HPDE6-E6E7 (cell line): ENCODE measurements at regions not wholly inside any gene's neighbourhood (a gene's known extent, or its start where the extent isn't known, plus 50 kb on each side); places are given as distances from the start of the nearest gene placed in this dataset.

ENCODE experiments used
- DNase-seq: peaks from one replicate; pipeline ENCODE4 v3.0.0; 2011; ENCODE audit warnings: missing footprints; ENCODE audit errors: extremely low spot score

GRCh38 chr5:125325488-125326149 lies 579.2 kb upstream of the ZNF608 start:
- no peak for DNase-seq

GRCh38 chr5:125326150-125326510 lies 579.7 kb upstream of the ZNF608 start:
- peak; percentile 38 for DNase-seq

- no peak for DNase-seq
These were observed 581.2 kb upstream of the ZNF608 start for GRCh38 chr5:125327676-125328075.

- no peak for DNase-seq
These were observed 585.7 kb upstream of the ZNF608 start for GRCh38 chr5:125331987-125332598.

GRCh38 chr5:125333416-125333815 lies 587.0 kb upstream of the ZNF608 start:
- no peak for DNase-seq

GRCh38 chr5:125336401-125336800 lies 590.0 kb upstream of the ZNF608 start:
- no peak for DNase-seq

GRCh38 chr5:125337294-125337693 lies 590.9 kb upstream of the ZNF608 start:
- DNase-seq, result no peak

GRCh38 chr5:125338440-125339174 lies 592.2 kb upstream of the ZNF608 start:
- no peak for DNase-seq

GRCh38 chr5:125341436-125341835 lies 595.0 kb upstream of the ZNF608 start:
- DNase-seq, result no peak

- no peak for DNase-seq
These were observed 596.6 kb upstream of the ZNF608 start for GRCh38 chr5:125343015-125343414.

- DNase-seq, result no peak
These were observed 599.9 kb upstream of the ZNF608 start for GRCh38 chr5:125346316-125346715.

GRCh38 chr5:125348221-125348692 lies 601.8 kb upstream of the ZNF608 start:
- no peak for DNase-seq

- DNase-seq, result no peak
These were observed 602.7 kb upstream of the ZNF608 start for GRCh38 chr5:125348936-125349831.

- no peak for DNase-seq
These were observed 611.2 kb upstream of the ZNF608 start for GRCh38 chr5:125357660-125358059.

- DNase-seq, result no peak
These were observed 619.3 kb upstream of the ZNF608 start for GRCh38 chr5:125365747-125366146.

GRCh38 chr5:125367702-125368101 lies 621.3 kb upstream of the ZNF608 start:
- DNase-seq, result no peak

- no peak for DNase-seq
These were observed 624.2 kb upstream of the ZNF608 start for GRCh38 chr5:125370461-125371205.

- DNase-seq, result peak; percentile 9
These were observed 626.5 kb upstream of the ZNF608 start for GRCh38 chr5:125372694-125373631.

GRCh38 chr5:125375143-125375542 lies 628.7 kb upstream of the ZNF608 start:
- DNase-seq, result no peak

GRCh38 chr5:125376059-125376641 lies 629.7 kb upstream of the ZNF608 start:
- DNase-seq, result no peak
